ENCODE measurements at regions not wholly inside any gene's neighbourhood (a gene's known extent, or its start where the extent isn't known, plus 50 kb on each side); places are given as distances from the start of the nearest gene placed in this dataset.
A peak's percentile ranks its signal among the peaks of the same experiment; 100 is the strongest.

- TF ChIP-seq CTCF (IDR thresholded peaks at IDR 0.05 in 2 of 3, conservative IDR thresholded peaks at IDR 0.05 in 1 of 3; ENCODE audit: control insufficient read depth in 2 of 3, extremely low read depth in 1 of 3, insufficient read depth in 1 of 3, low read depth in 3 of 3, low read length in 3 of 3), result peak in 2 of 3 experiments; percentile 33 to 54; a peak in 4 of 6 replicates
- TF ChIP-seq SUPT20H (IDR thresholded peaks at IDR 0.05; ENCODE audit: borderline replicate concordance, control insufficient read depth, low read depth, low read length), result no peak
- no peak for TF ChIP-seq POLR2A (IDR thresholded peaks at IDR 0.05; ENCODE audit: low read depth, low read length)
- no peak for TF ChIP-seq ATF3 (IDR thresholded peaks at IDR 0.05; ENCODE audit: borderline replicate concordance, extremely low read depth, low read depth, low read length)
- no peak for TF ChIP-seq EP300 (IDR thresholded peaks at IDR 0.05; ENCODE audit: borderline replicate concordance in 1 of 2, control insufficient read depth in 1 of 2, low read depth in 2 of 2, low read length in 2 of 2)
Measured at GRCh38 chr12:111274777-111275176, 94.1 kb downstream of the PHETA1 start.
